Hepatocyte (in vitro differentiated cells): ENCODE measurements at regions not wholly inside any gene's neighbourhood (a gene's known extent, or its start where the extent isn't known, plus 50 kb on each side); places are given as distances from the start of the nearest gene placed in this dataset.

Experiments used
- DNase-seq: peaks from one replicate; pipeline ENCODE4 v3.0.0-alpha.2; 2016; ENCODE audit warnings: low spot score
- H2AFZ ChIP-seq: fragments of 200-600 bp; sonication (generic); 2 replicates; pipeline ENCODE4 v1.6.0; 2016; ENCODE audit warnings: antibody characterized with exemption, mild to moderate bottlenecking
- H3K27ac ChIP-seq: fragments of 200-600 bp; sonication (generic); 2 replicates; pipeline ENCODE4 v1.5.1; 2016; ENCODE audit warnings: mild to moderate bottlenecking
- H3K27me3 ChIP-seq: fragments of 200-600 bp; sonication (generic); 2 replicates; pipeline ENCODE4 v1.6.1; 2016
- H3K36me3 ChIP-seq: fragments of 200-600 bp; sonication (generic); replicated peaks from 2 replicates; pipeline ENCODE4 v1.5.1; 2016; ENCODE audit warnings: low read depth; ENCODE audit not compliant: insufficient read depth
- H3K4me1 ChIP-seq: fragments of 200-600 bp; sonication (generic); 2 replicates; pipeline ENCODE4 v1.5.1; 2016; ENCODE audit warnings: mild to moderate bottlenecking, moderate library complexity; ENCODE audit not compliant: insufficient read depth
- H3K4me2 ChIP-seq: fragments of 200-600 bp; sonication (generic); 2 replicates; pipeline ENCODE4 v1.6.0; 2016
- H3K4me3 ChIP-seq: fragments of 200-600 bp; sonication (generic); 2 replicates; pipeline ENCODE4 v1.5.1; 2016; ENCODE audit warnings: mild to moderate bottlenecking
- H3K79me2 ChIP-seq: fragments of 200-600 bp; sonication (generic); 2 replicates; pipeline ENCODE4 v1.6.0; 2017; ENCODE audit warnings: mild to moderate bottlenecking
- H3K9me2 ChIP-seq: fragments of 200-600 bp; sonication (generic); replicated peaks from 2 replicates; pipeline ENCODE4 v1.6.0; 2017; ENCODE audit warnings: mild to moderate bottlenecking; ENCODE audit not compliant: insufficient read depth
- H3K9me3 ChIP-seq: fragments of 200-600 bp; sonication (generic); 2 replicates; pipeline ENCODE4 v1.5.1; 2016; ENCODE audit warnings: low read depth, mild to moderate bottlenecking
- H4K20me1 ChIP-seq: fragments of 200-600 bp; sonication (generic); 2 replicates; pipeline ENCODE4 v1.6.0; 2016; ENCODE audit warnings: mild to moderate bottlenecking; ENCODE audit not compliant: insufficient read depth, poor library complexity, severe bottlenecking
- CTCF ChIP-seq: fragments of 200-600 bp; sonication (generic); IDR thresholded peaks from 2 replicates; pipeline ENCODE4 v1.5.1; 2016; ENCODE audit warnings: antibody characterized with exemption, mild to moderate bottlenecking; ENCODE audit not compliant: poor library complexity
- EZH2 ChIP-seq: fragments of 200-600 bp; sonication (generic); IDR thresholded peaks from 2 replicates; pipeline ENCODE4 v1.6.1; 2016; ENCODE audit warnings: antibody characterized with exemption, mild to moderate bottlenecking, borderline replicate concordance
- EZH2phosphoT487 ChIP-seq: fragments of 200-600 bp; sonication (generic); IDR thresholded peaks from one replicate; pipeline ENCODE4 v1.6.1; 2018; ENCODE audit warnings: antibody characterized with exemption, mild to moderate bottlenecking, low read depth, moderate library complexity; ENCODE audit not compliant: unreplicated experiment, severe bottlenecking
- WGBS: methylation state at CpG from one replicate; pipeline ENCODE4 v1.1.6; 2016; ENCODE audit warnings: low lambda C conversion rate; ENCODE audit errors: missing lambda C conversion rate; 5-methylcytosine and 5-hydroxymethylcytosine counted together

- Histone ChIP-seq H3K36me3 (no peaks in the 10 kb centered on the region), H3K9me2 (no peaks in the 10 kb centered on the region), H3K4me3 (no peak overlapping the region), H3K9me3 (no peaks in the 10 kb centered on the region), H4K20me1 (no peaks in the 10 kb centered on the region), H3K79me2 (no peaks in the 10 kb centered on the region), H3K27ac (no peak overlapping the region), H3K4me2 (no peak overlapping the region), H2AFZ (no peak overlapping the region), H3K4me1 (no peaks in the 10 kb centered on the region), H3K27me3 (no peaks in the 10 kb centered on the region)
- DNase-seq, result no peak
- WGBS, result 94% methylated on average over 9 of the region's 9 CpGs
- TF ChIP-seq EZH2phosphoT487 (no peak), CTCF (no peak), EZH2 (no peak)
Measured at GRCh38 chr2:239610457-239611221, 209.8 kb upstream of the HDAC4 start.

GRCh38 chr2:239609607-239610310 lies 208.9 kb upstream of the HDAC4 start:
- Histone ChIP-seq H3K36me3 (no peaks in the 10 kb centered on the region), H3K4me3 (no peak overlapping the region), H2AFZ (no peak overlapping the region), H3K4me1 (no peaks in the 10 kb centered on the region), H3K9me3 (no peaks in the 10 kb centered on the region), H3K27ac (no peak overlapping the region), H3K4me2 (no peak overlapping the region), H3K9me2 (no peaks in the 10 kb centered on the region), H3K27me3 (no peaks in the 10 kb centered on the region), H4K20me1 (no peaks in the 10 kb centered on the region), H3K79me2 (no peaks in the 10 kb centered on the region)
- TF ChIP-seq EZH2phosphoT487, result no peak
- TF ChIP-seq CTCF, result no peak
- no peak for TF ChIP-seq EZH2
- WGBS, result 95% methylated on average over 25 of the region's 26 CpGs
- DNase-seq, result no peak

DNA sequence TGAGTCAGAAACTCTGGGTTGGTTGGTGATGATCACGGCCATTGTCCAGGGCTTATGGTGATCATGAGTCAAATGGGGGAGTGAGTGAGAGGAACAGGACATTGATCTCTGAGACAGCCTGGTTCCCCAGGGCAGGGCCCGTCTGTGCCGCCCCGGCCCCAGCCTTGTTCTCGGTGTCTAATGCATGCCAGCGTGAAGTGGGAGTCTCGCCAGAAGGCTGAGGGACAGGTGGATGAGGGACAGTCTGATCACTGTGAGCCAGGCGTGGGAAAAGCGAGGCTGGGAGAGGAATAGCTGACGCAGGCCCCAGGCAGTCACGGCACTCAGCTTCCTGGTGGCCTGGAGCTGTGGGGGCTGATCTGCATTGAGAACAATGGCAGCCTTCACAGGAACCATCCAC lies 208.3 kb upstream of the HDAC4 start:
- Histone ChIP-seq H3K9me2 (no peaks in the 10 kb centered on the region), H3K27ac (no peak overlapping the region), H3K4me1 (no peaks in the 10 kb centered on the region), H3K4me3 (no peak overlapping the region), H3K27me3 (no peaks in the 10 kb centered on the region), H3K9me3 (no peaks in the 10 kb centered on the region), H2AFZ (no peak overlapping the region), H3K4me2 (no peak overlapping the region), H3K36me3 (no peaks in the 10 kb centered on the region), H4K20me1 (no peaks in the 10 kb centered on the region), H3K79me2 (no peaks in the 10 kb centered on the region)
- WGBS, result 88% methylated on average over 11 of the region's 11 CpGs
- TF ChIP-seq EZH2, result no peak
- no peak for TF ChIP-seq EZH2phosphoT487
- no peak for TF ChIP-seq CTCF
- no peak for DNase-seq
